ENCODE measurements at regions not wholly inside any gene's neighbourhood (a gene's known extent, or its start where the extent isn't known, plus 50 kb on each side); places are given as distances from the start of the nearest gene placed in this dataset.

- Mint-ChIP-seq H3K9me3 (no peaks in the 10 kb centered on the region), H3K4me3 (no peak overlapping the region), H3K27me3 (no peaks in the 10 kb centered on the region), H3K4me1 (no peaks in the 10 kb centered on the region), H3K27ac (no peak overlapping the region), H3K36me3 (ENCODE audit: low read depth) (no peaks in the 10 kb centered on the region)
- DNase-seq = no peak
- ChIA-PET CTCF (no interaction called here), POLR2A (no interaction called here)
Measured at GRCh38 chr3:181276358-181276896, 286.9 kb upstream of the DNAJC19 start.

GRCh38 chr3:181274025-181274424, 284.5 kb upstream of the DNAJC19 start:
- no peak overlapping the region for H3K4me3 Mint-ChIP-seq
- no peak for DNase-seq
- no peaks in the 10 kb centered on the region for H3K4me1 Mint-ChIP-seq
- H3K36me3 Mint-ChIP-seq (ENCODE audit: low read depth) = no peaks in the 10 kb centered on the region
- H3K9me3 Mint-ChIP-seq = no peaks in the 10 kb centered on the region
- H3K27me3 Mint-ChIP-seq = no peaks in the 10 kb centered on the region
- CTCF ChIA-PET = no interaction called here
- POLR2A ChIA-PET = no interaction called here
- H3K27ac Mint-ChIP-seq = no peak overlapping the region

- CTCF ChIA-PET = no interaction called here
- H3K27me3 Mint-ChIP-seq = no peaks in the 10 kb centered on the region
- H3K9me3 Mint-ChIP-seq = no peaks in the 10 kb centered on the region
- POLR2A ChIA-PET = no interaction called here
- no peak overlapping the region for H3K4me3 Mint-ChIP-seq
- no peaks in the 10 kb centered on the region for H3K36me3 Mint-ChIP-seq (ENCODE audit: low read depth)
- peaks cover 3% of the 10 kb centered on the region for H3K4me1 Mint-ChIP-seq
- no peak overlapping the region for H3K27ac Mint-ChIP-seq
- no peak for DNase-seq
Measured at GRCh38 chr3:181267312-181267711, 277.8 kb upstream of the DNAJC19 start.

GRCh38 chr3:181265750-181266333, 276.3 kb upstream of the DNAJC19 start:
- H3K36me3 Mint-ChIP-seq (ENCODE audit: low read depth) = no peaks in the 10 kb centered on the region

GRCh38 chr3:181264486-181264885, 274.9 kb upstream of the DNAJC19 start:
- no peak for DNase-seq
- no peak overlapping the region for H3K27ac Mint-ChIP-seq
- no peaks in the 10 kb centered on the region for H3K36me3 Mint-ChIP-seq (ENCODE audit: low read depth)
- ChIA-PET CTCF (no interaction called here), POLR2A (no interaction called here)
- no peaks in the 10 kb centered on the region for H3K27me3 Mint-ChIP-seq
- H3K4me1 Mint-ChIP-seq = peaks cover 3% of the 10 kb centered on the region
- H3K9me3 Mint-ChIP-seq = no peaks in the 10 kb centered on the region
- no peak overlapping the region for H3K4me3 Mint-ChIP-seq

More at GRCh38 chr3:181265750-181266333, 276.3 kb upstream of the DNAJC19 start:
- no peak overlapping the region for H3K27ac Mint-ChIP-seq
- ChIA-PET CTCF (no interaction called here), POLR2A (no interaction called here)
- no peaks in the 10 kb centered on the region for H3K27me3 Mint-ChIP-seq
- peak overlapping the region; percentile 43 for H3K4me3 Mint-ChIP-seq
- DNase-seq = no peak
- no peaks in the 10 kb centered on the region for H3K9me3 Mint-ChIP-seq
- H3K4me1 Mint-ChIP-seq = peaks cover 3% of the 10 kb centered on the region

- H3K4me3 Mint-ChIP-seq = no peak overlapping the region
- no peaks in the 10 kb centered on the region for H3K4me1 Mint-ChIP-seq
- no peaks in the 10 kb centered on the region for H3K27me3 Mint-ChIP-seq
- no peaks in the 10 kb centered on the region for H3K36me3 Mint-ChIP-seq (ENCODE audit: low read depth)
- H3K9me3 Mint-ChIP-seq = no peaks in the 10 kb centered on the region
- ChIA-PET POLR2A (no interaction called here), CTCF (no interaction called here)
- DNase-seq = no peak
- no peak overlapping the region for H3K27ac Mint-ChIP-seq
Measured at GRCh38 chr3:181253796-181254195, 264.3 kb upstream of the DNAJC19 start.

- no peaks in the 10 kb centered on the region for H3K36me3 Mint-ChIP-seq (ENCODE audit: low read depth)
- H3K4me3 Mint-ChIP-seq = no peak overlapping the region
- no peak overlapping the region for H3K27ac Mint-ChIP-seq
- H3K27me3 Mint-ChIP-seq = no peaks in the 10 kb centered on the region
- CTCF ChIA-PET = no interaction called here
- no peaks in the 10 kb centered on the region for H3K4me1 Mint-ChIP-seq
- no peak for DNase-seq
- H3K9me3 Mint-ChIP-seq = no peaks in the 10 kb centered on the region
- POLR2A ChIA-PET = no interaction called here
Measured at GRCh38 chr3:181252631-181253030, 263.1 kb upstream of the DNAJC19 start.

GRCh38 chr3:181250714-181251113, 261.2 kb upstream of the DNAJC19 start:
- H3K27me3 Mint-ChIP-seq = no peaks in the 10 kb centered on the region
- H3K4me1 Mint-ChIP-seq = no peaks in the 10 kb centered on the region
- no peak overlapping the region for H3K27ac Mint-ChIP-seq
- no peaks in the 10 kb centered on the region for H3K9me3 Mint-ChIP-seq
- CTCF ChIA-PET = no interaction called here
- no peak for DNase-seq
- no peak overlapping the region for H3K4me3 Mint-ChIP-seq
- H3K36me3 Mint-ChIP-seq (ENCODE audit: low read depth) = no peaks in the 10 kb centered on the region
- POLR2A ChIA-PET = no interaction called here

GRCh38 chr3:181239441-181239840, 249.9 kb upstream of the DNAJC19 start:
- Mint-ChIP-seq H3K27ac (no peak overlapping the region), H3K36me3 (ENCODE audit: low read depth) (no peaks in the 10 kb centered on the region), H3K27me3 (no peaks in the 10 kb centered on the region), H3K4me1 (no peaks in the 10 kb centered on the region), H3K4me3 (no peak overlapping the region), H3K9me3 (no peaks in the 10 kb centered on the region)
- ChIA-PET POLR2A (no interaction called here), CTCF (no interaction called here)
- DNase-seq = no peak

GRCh38 chr3:181230258-181230657, 240.7 kb upstream of the DNAJC19 start:
- Mint-ChIP-seq H3K4me3 (no peak overlapping the region), H3K4me1 (no peaks in the 10 kb centered on the region), H3K27ac (no peak overlapping the region), H3K36me3 (ENCODE audit: low read depth) (no peaks in the 10 kb centered on the region), H3K9me3 (no peaks in the 10 kb centered on the region), H3K27me3 (no peaks in the 10 kb centered on the region)
- CTCF ChIA-PET = no interaction called here
- POLR2A ChIA-PET = no interaction called here
- no peak for DNase-seq

- no peak for DNase-seq
- POLR2A ChIA-PET = no interaction called here
- H3K4me1 Mint-ChIP-seq = no peaks in the 10 kb centered on the region
- H3K36me3 Mint-ChIP-seq (ENCODE audit: low read depth) = no peaks in the 10 kb centered on the region
- no peaks in the 10 kb centered on the region for H3K9me3 Mint-ChIP-seq
- H3K4me3 Mint-ChIP-seq = no peak overlapping the region
- H3K27me3 Mint-ChIP-seq = no peaks in the 10 kb centered on the region
- H3K27ac Mint-ChIP-seq = no peak overlapping the region
- CTCF ChIA-PET = no interaction called here
Measured at GRCh38 chr3:181213347-181213746, 223.8 kb upstream of the DNAJC19 start.

GRCh38 chr3:181212271-181212670, 222.7 kb upstream of the DNAJC19 start:
- no peak overlapping the region for H3K4me3 Mint-ChIP-seq
- no peaks in the 10 kb centered on the region for H3K27me3 Mint-ChIP-seq
- no peaks in the 10 kb centered on the region for H3K36me3 Mint-ChIP-seq (ENCODE audit: low read depth)
- H3K27ac Mint-ChIP-seq = no peak overlapping the region
- ChIA-PET POLR2A (no interaction called here), CTCF (no interaction called here)
- H3K4me1 Mint-ChIP-seq = no peaks in the 10 kb centered on the region
- DNase-seq = no peak
- H3K9me3 Mint-ChIP-seq = no peaks in the 10 kb centered on the region

- H3K36me3 Mint-ChIP-seq (ENCODE audit: low read depth) = no peaks in the 10 kb centered on the region
- peaks cover 3% of the 10 kb centered on the region for H3K9me3 Mint-ChIP-seq
- POLR2A ChIA-PET = no interaction called here
- H3K4me1 Mint-ChIP-seq = no peaks in the 10 kb centered on the region
- CTCF ChIA-PET = interaction anchor here (0.7 kb wide), 1 partner anchor 490 kb away, joined by 3 read pairs; no protein-coding TSS in a partner anchor
- H3K4me3 Mint-ChIP-seq = no peak overlapping the region
- H3K27me3 Mint-ChIP-seq = no peaks in the 10 kb centered on the region
- no peak for DNase-seq
- H3K27ac Mint-ChIP-seq = no peak overlapping the region
Measured at GRCh38 chr3:181210275-181210674, 220.7 kb upstream of the DNAJC19 start.

GRCh38 chr3:181189556-181189955, 200.0 kb upstream of the DNAJC19 start:
- POLR2A ChIA-PET = no interaction called here
- no peaks in the 10 kb centered on the region for H3K4me1 Mint-ChIP-seq
- H3K4me3 Mint-ChIP-seq = no peak overlapping the region
- H3K9me3 Mint-ChIP-seq = peaks cover 3% of the 10 kb centered on the region
- H3K27me3 Mint-ChIP-seq = no peaks in the 10 kb centered on the region
- H3K27ac Mint-ChIP-seq = no peak overlapping the region
- H3K36me3 Mint-ChIP-seq (ENCODE audit: low read depth) = no peaks in the 10 kb centered on the region
- CTCF ChIA-PET = no interaction called here
- no peak for DNase-seq

Measured in activated CD4-positive, alpha-beta memory T cell treated with anti-CD3 and anti-CD28 coated beads, Interleukin-2, amount 10 ng/mL, durations not matched to agents 7 days and 5 days (primary cell).